ENCODE measurements at regions not wholly inside any gene's neighbourhood (a gene's known extent, or its start where the extent isn't known, plus 50 kb on each side); places are given as distances from the start of the nearest gene placed in this dataset.

DNA sequence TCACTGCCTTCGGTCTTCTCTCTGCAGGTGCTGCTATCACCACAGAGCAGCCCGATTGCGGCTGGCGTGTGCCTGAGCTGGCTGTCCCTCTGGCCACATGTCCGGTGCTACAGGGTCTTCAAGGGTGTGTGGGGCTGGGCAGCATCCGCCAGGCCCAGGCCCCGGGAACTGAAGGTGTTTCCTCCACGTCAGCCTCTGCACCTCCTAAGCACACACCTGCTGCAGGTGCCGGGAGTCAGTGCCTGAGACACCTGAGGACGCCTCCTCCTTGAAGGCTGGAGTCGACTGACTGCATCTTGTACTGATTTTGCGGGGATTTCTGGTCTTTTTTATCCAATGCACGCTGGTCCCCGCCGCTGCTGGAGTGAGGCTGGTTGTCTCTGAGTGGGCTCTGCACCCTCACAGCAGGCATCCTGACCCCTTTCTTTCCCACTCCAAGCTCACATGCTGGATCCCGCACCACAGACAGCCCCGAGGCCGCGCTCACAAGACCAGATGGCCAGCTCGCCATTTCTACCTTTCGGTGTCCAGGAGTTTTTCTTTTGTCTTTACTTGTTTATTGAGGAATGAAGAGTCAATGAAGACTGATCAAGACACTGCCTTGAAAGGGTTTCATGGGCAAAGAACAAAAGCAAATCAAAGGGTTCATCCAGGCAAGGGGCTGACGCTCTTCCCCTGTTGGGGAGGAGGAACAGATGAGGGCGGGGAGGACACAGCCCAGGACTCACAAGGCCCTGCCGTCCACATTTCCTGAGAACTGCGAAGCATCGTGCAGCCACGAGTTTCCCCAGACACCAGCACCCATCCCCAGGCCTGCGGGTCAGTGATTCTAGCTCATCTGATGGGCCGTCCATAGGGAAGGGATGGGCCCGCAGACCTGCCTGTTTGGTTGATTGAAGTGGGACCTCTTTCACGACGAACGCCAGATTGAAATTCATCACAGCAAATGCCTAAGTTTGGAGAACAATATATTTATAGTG is 203.8 kb upstream of the SOX1 start:
- no peak for DNase-seq (ENCODE audit: low spot score)

DNA sequence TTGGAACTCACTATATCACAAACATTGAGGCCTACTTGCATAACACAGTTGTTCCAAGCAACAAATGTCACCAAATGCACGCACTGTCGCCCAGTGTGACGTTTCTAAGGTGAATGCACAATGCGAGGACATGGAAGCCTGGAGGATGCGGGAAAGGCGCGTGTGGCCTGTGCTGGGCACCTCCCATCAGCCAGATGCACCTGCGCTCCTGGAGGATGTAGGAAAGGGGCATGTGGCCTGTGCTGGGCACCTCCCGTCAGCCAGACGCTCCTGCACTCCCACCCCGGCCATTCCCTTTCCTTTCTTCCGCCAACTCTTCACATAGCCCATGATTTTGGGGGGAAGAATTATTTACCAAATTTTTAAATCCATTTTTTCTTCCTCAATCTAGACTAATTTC is 202.4 kb upstream of the SOX1 start:
- no peak for DNase-seq (ENCODE audit: low spot score)

- DNase-seq (ENCODE audit: low spot score), result no peak
Measured at GRCh38 chr13:111865046-111865445, 201.9 kb upstream of the SOX1 start.

- DNase-seq (ENCODE audit: low spot score), result no peak
Measured at GRCh38 chr13:111865826-111866225, 201.1 kb upstream of the SOX1 start.

GRCh38 chr13:111866731-111867245 is 200.2 kb upstream of the SOX1 start:
- no peak for DNase-seq (ENCODE audit: low spot score)

- DNase-seq (ENCODE audit: low spot score), result no peak
Measured at GRCh38 chr13:111867657-111868056, 199.3 kb upstream of the SOX1 start.

DNA sequence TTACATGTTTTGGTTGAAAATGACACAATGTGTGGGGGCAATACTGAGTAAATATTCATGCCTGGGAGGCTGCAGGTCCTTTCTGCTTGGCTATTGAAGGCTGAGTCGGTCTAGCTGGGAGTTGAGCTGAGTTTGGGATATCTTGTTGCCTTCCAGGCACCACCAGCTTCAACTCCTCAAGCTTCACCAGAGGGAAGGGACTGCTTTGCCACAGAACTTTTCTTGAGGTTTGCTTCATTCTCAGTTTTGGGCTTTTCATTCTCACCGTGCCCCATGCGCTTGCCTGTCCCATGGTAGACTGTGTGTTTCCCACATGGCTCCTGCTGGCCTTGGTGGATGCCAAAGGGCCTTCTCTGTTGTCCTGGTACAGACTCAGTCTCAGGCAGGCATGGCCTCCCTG is 198.2 kb upstream of the SOX1 start:
- DNase-seq (ENCODE audit: low spot score), result no peak

- no peak for DNase-seq (ENCODE audit: low spot score)
Measured at GRCh38 chr13:111872475-111873150, 194.3 kb upstream of the SOX1 start.

DNA sequence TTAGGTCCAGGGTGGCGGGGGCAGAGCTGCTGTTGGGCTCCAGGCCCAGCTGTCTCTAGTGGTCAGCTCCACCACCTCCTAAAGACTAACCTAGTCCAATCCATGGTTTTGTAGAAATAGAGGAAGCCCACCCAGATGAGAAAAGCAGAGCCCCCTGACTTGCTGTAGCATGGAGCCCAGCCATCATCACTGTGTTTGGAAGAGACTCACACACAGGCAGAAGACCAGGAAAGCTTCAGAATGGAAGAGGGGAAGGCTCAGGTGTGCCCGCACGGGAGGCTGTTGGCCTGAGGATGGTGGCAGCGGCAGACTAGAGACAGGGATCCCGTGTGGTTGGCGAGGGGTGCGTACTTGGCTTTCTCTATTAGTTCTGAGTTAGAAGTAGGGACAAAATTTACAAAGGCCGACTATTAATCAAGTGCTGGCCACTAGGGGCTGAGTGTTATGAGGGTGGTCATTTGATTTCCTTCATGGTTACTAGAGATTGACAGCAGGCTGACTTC is 193.2 kb upstream of the SOX1 start:
- no peak for DNase-seq (ENCODE audit: low spot score)

- DNase-seq (ENCODE audit: low spot score), result no peak
Measured at GRCh38 chr13:111874981-111875380, 192.0 kb upstream of the SOX1 start.

DNA sequence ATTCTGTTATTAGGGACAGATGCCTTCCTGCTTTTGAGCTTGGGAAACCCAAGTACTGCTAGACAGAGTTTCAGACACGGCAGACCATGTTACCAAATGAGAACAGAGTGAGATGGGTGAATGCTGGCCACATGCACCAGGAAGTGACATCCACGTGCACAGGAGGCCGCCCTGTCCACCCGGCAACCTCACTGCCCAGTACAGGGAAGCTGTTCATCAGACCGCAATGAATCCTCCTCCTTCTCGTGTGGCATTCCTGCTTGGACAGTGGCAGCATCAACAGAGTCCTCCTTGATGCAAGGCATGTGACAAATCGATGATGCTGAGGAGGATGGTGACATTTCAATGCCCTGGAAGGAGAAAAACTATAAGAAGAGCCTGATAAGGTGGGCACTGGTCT is 191.0 kb upstream of the SOX1 start:
- no peak for DNase-seq (ENCODE audit: low spot score)

DNA sequence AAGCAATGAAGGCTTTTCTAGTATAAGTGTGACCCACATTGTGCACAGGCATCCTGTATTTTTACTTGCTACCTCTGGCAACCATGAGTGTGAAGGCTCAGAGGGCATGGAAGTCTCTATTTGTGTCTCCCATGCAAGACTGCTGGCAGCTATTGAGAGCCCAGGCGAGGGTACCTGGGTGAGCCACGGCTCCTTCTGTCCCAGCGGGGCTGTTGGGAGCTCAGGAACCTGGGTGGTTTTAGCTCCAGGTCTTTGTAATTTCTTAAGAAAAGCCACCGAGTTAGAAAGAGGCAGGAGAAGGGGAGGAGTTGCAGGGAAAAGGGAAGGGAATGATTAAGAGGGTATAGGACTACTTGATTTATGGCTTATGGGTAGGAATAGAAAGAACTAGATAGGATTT is 190.4 kb upstream of the SOX1 start:
- DNase-seq (ENCODE audit: low spot score), result no peak

DNA sequence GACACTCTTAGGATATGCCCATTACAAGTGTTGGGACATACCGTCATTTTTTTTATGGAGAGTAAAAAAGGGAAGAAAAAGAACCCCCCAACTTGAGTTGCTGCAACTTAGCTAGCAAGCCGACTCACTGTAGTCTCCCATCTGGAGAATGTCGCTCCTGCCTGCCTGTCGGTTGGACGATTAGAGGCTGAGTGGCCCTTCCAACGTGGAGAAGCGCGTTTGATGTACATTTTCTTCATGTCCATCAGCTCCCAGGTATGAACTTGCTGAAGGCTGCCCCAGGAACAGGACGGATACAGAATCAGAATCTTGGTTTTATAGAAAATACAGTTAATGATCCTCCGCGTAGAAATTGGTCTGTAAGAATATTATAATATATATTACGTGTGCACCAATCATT is 189.0 kb upstream of the SOX1 start:
- DNase-seq (ENCODE audit: low spot score), result no peak

DNA sequence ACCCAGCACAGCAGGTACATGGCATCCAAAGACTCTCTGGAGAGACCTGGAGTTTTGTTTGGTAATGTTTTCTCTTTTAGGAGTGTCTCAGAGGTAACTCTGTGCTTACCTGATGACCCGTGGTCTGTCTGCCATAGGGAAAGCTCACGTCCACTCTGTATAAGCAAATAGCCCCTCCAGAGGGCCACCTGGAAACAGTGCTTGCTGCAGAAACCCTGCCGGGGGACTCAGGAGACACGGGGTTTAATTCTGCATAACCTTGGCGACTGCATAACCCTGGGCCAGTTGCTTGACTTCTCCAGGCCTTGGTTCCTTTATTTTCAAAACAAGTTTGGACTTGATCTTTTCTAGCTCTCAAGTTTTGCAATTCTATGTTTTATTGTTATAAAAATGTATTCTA is 187.2 kb upstream of the SOX1 start:
- DNase-seq (ENCODE audit: low spot score), result no peak

- no peak for DNase-seq (ENCODE audit: low spot score)
Measured at GRCh38 chr13:111880185-111880584, 186.8 kb upstream of the SOX1 start.

DNA sequence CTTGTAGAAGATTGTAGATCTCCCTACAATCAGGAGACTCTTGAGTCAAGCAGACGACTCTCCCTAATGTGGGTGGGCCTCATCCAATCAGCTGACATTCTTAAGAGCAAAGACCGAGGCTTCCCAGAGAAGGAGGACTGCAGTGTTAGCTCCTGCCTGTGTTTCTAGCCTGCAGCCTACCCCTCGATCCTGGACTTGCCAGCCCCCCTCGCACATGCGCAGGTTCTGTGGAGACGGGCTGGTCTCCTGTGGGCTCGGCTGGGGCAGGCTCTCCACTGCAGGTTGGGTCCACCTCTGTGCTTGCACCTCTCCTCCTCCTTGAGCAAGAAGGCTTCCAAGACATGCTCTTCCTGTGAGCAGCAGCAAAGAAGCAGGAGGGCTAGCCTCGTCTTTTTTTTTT is 185.2 kb upstream of the SOX1 start:
- no peak for DNase-seq (ENCODE audit: low spot score)

DNA sequence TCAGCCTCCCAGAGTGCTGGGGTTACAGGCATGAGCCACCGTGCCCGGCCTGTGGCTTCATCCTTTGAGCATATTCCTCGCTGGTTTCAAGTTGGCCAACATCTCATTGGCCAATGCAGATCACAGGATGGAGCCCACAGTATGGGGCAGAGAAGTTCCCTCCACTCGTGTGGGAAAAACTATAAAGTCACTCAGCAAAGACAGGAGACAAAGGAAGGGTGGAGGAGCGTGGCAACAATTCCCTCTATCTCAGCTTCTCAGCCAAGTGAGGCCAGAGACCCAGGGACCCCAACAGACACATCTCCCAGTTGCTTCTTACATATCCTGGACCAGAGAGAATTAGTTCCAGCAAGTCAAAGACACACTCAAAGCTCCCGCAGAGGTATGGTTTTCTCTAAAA is 184.6 kb upstream of the SOX1 start:
- no peak for DNase-seq (ENCODE audit: low spot score)

DNA sequence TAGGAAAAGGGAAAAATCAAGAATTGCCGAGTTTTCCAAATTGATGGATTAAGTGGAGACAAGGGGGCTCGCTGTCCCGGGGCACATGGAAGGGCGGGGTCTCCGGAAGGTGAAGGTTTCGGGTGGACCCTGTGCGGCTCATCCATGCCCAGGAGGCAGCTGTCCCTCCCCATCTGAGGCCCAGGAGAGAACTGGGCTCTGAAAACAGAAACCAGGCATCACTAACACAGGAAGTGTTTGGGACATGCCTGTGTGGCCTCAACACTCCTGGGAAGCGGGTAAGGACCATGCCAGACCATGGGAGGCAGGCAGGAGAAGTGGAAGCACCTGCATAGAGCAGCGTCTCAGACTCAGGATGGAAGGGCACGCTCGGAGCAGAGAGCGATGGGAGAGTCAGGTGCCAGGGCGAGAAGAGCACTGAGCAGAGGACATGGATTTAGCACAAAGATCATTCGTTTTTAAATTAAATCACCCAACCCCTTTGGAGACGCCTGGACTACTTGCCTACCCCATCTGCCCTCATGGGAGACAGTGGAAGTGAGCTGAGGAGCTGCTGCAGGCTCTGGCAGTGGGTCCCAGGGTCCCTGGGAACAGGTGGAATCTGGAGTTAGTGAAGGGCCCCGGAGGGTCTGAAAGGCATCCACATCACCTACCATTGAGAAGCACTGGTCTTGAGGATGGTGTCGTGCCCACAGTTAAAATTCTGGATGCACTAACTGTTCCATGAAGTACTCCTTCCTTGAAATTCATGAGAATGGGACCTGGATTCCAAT is 183.2 kb upstream of the SOX1 start:
- no peak for DNase-seq (ENCODE audit: low spot score)

DNA sequence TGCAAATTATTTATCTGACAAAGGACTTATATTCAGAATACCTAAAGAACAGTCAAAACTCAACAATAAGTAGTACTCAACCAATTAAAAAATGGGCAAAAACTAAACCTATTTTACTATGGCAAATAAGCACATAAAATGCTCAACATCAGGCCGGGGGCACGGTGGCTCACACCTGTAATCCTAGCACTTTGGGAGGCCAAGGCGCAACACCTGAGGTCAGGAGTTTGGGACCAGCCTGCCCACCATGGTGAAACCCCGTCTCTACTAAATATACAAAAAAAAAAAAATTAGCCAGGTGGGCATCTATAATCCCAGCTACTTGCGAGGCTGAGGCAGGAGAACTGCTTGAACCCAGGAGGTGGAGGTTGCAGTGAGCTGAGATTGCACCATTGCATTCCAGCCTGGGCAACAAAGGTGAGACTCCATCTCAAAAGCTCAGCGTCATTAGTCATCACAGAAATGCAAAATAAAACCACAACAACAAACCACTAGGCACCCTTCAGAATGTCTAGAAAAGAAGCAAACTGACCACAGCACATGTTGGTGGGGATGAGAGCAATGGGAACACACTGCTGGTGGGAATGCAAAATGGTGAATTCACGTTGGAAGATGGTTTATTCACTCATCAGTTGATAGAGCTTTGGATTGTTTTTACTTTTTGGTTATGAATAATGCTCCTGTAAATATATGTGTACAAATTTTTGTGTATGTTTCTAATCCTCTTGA is 180.6 kb upstream of the SOX1 start:
- no peak for DNase-seq (ENCODE audit: low spot score)

DNA sequence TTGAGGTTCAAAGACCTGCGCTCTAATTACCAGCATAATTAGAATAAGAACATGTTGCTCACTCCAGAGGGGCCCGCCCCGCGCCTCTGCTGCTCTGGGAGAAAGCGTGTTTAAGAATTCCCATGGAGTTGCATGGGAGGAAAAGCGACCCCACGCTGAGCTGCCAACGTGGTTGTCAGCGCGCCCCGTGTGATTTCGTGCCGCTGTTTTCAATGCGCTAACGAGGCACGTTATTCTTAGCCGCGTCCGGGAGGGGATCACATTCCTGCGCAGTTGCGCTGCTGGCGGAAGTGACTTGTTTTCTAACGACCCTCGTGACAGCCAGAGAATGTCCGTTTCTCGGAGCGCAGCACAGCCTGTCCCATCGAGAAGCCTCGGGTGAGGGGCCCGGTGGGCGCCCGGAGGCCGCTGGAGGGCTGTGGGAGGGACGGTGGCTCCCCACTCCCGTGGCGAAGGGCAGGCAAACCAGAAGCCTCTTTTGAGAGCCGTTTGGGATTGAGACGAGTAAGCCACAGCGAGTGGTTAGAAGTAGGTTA is 173.8 kb upstream of the SOX1 start:
- DNase-seq (ENCODE audit: low spot score), result no peak
